NCI-H2029 (cell line): ENCODE measurements at regions not wholly inside any gene's neighbourhood (a gene's known extent, or its start where the extent isn't known, plus 50 kb on each side); places are given as distances from the start of the nearest gene placed in this dataset.
"Not testable (repeated sequence)": the region's sequence is repeated elsewhere in the genome, so short reads cannot be mapped to it uniquely, and the experiment has no call there.

Experiments used
- DNase-seq: peaks from one replicate; lab custom pipeline; 2025; lab: John Stamatoyannopoulos, UW

DNA sequence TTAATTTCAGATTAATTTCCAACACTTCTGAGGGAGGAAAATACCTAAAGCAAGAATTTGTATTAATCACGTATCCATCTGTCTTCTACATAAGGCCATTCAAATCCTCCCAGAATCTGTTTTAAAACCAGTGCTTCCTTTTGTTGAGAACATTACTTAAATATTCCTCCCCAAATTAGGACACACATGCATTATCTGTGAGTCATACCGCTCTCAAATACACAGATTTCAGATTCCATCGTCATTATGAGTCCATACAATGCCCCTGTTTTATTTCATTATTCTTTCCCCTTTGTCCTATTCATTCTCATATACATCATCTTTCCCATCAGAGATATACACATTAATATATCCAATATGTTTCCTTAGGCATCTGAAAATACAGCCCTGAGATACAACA is 57.3 kb upstream of the PRSS12 start:
- DNase-seq, result no peak

- no peak for DNase-seq
Observed at GRCh38 chr4:118417325-118417724, 64.5 kb upstream of the PRSS12 start.

- not testable (repeated sequence) for DNase-seq
Observed at GRCh38 chr4:118417800-118418199, 65.0 kb upstream of the PRSS12 start.

GRCh38 chr4:118418396-118418795 is 65.6 kb upstream of the PRSS12 start:
- not testable (repeated sequence) for DNase-seq

GRCh38 chr4:118419626-118420025 is 66.8 kb upstream of the PRSS12 start:
- not testable (repeated sequence) for DNase-seq

GRCh38 chr4:118424062-118424461 is 71.3 kb upstream of the PRSS12 start:
- DNase-seq, result peak; percentile 2

- not testable (repeated sequence) for DNase-seq
Observed at GRCh38 chr4:118428881-118429280, 76.1 kb upstream of the PRSS12 start.

GRCh38 chr4:118432359-118432758 is 79.6 kb upstream of the PRSS12 start:
- not testable (repeated sequence) for DNase-seq

DNA sequence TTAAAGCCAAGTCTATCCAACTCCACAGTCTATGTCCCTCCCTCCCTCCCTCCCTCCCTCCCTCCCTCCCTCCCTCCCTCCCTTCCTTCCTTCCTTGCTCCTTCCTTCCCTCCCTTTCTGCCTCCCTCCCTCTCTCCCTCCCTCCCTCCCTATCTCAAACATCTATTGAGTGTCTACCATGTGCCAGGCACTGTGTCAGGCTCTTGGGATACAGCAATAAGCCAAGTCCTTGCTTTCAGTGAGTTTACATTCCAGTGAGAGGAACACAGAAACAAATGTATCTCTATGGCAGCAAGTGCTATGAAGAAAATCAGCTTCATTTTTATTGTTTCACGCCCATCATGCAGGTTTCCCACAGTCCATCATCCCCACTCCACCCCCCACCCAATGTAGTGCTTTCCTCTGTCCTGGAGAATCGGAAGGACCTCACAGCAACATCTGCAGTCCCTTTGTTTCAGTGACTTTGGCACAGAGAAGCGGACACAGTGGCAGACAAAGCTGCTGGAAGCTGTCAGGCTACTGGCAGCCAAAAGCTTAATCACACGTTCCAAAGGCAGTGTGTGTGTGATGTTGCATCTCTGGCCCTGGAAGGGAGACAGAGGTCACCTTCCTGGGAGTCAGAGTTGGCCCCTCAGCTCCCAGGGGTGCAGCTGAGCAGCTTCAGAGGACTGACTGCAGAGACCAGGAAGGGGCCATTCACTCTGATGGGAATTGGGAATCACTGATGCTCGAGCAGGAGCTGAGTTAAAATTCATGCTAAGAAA is 81.0 kb upstream of the PRSS12 start:
- DNase-seq, result not testable (repeated sequence)

DNA sequence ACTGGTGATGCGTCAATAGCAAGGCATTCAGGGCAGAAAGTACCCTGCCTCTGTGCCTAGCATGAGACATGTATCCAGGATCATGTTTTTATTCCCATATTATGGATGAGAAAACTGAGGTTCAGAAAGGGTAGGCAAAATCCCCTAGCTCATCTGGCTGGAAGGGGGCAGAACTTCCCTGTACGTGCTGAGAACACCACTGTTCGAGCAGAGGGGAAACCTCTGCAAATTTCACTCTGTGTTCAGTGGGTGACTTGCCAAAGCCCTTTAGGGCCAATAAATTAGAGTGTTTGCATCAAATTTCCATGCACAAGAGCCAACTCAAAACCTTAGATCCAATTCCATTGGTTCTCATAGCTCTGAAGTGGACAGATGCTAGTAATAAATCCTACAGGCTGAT is 82.6 kb upstream of the PRSS12 start:
- not testable (repeated sequence) for DNase-seq

DNA sequence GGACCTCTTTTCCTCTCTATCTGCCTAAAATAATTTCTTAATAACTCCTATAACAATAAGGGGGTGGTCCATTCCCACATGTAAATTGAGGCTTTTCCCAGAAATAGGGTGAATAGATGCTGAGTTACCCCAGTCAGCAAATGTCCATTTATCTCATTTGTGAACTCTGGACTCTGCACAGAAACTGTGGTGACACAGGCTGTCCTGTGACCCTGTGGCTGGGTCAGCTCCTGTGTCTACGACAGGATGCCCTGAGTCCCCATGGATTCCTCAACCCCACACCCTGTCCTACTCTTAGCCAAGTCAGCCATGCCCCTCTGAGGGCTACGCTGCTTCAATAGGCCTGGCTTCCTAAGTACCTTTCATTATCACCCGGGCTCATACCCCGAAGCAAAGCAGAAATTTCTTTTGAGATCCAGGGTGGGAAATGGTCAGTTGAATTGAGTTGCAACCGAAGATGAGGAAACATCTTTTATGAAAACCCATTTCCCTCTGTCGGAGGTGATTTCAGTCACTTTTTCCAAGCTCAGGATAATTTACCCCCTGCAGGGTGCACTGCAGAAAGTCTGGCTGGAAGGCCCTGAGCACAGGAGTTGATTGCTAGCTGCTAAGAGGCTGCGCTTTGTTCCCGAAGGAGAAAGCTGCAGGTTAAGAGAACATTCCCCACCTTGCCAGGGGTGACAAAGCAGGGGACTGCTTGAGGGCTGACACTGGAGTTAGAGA is 89.5 kb upstream of the PRSS12 start:
- DNase-seq, result not testable (repeated sequence)

DNA sequence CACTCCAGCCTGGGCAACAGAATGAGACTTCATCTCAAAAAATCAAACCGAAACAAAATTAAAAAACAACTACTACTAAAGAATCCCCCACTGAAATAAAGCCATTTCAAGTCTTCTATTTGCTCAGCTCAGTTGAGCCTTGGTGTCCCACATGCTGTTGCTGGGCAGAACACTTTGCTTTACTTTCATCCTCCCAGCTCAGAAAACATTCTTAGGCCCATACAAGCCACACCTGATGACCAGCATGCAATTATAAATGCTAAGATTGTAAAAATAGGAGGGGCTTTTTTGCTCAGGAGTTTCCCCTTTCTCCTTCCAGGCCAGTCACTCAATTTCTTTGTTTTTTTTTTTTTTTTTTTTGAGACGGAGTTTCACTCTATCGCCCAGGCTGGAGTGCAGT is 94.6 kb upstream of the PRSS12 start:
- not testable (repeated sequence) for DNase-seq

DNA sequence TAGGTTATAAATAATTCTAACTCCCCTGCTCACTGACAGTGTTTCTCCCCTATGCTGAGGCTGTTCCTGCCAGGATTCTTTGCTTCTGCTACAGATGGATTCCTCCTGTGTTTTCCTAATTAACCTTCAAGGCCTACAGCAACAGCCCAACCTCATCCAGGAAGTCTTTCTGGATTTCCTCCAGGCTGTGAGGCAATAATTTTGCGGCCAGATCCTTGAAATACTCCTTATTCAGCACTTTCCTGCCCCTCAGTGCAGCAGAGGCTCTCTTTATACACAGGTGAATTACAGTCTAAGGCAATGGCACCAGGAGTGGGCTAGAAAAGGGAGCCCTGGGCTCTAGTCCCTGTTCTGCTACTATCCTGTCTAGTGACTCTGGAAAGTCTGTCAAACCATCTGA is 102.1 kb upstream of the PRSS12 start:
- not testable (repeated sequence) for DNase-seq

DNA sequence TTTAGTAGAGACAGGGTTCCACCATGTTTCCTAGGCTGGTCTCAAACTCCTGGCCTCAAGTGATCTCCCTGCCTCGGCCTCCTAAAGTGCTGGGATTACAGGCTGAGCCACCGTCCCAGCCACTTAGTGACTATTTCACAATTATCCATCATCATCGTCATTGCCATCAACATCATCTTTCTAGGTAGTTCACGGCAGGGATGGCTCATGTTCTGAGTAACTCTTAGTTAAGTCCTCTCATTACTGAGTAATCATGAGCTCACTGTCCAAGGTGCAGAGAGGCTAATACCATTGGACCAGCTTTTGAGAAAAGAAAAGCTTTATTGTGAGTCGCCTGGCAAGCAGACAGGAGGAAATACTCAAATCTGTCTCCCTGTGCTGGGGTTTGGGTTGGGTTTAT is 108.6 kb upstream of the PRSS12 start:
- not testable (repeated sequence) for DNase-seq

GRCh38 chr4:118465831-118466230 is 113.0 kb upstream of the PRSS12 start:
- not testable (repeated sequence) for DNase-seq

DNA sequence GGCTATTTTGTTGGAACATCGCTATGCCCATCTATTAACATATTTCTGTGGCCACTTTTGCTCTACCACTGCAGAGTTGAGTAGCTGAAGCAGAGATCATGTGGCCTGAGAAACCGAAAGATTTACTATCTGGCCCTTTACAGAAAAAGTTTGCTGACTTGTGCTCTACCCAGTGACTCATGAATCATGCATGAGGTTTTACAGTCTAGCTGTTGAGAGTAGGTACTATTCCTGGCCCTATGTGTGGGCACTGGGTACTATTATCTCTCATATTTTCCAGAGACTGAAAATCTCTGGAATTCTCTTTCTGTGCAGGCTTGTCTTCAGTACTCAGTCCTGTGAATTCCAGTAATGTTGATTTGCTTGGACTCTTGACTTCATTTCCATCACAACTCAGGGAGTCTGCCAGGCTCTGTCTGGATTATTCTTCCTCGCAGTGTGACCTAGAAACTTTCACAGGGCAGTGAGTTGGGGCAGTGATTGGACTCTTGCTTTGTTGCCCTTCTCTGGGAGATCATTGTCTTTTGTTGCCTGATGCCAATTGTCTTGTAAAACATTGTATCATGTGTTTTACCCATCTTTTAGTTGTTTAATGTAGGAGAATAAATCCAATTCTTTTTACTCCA is 121.3 kb upstream of the PRSS12 start:
- DNase-seq, result not testable (repeated sequence)

GRCh38 chr4:118474771-118475170 is 122.0 kb upstream of the PRSS12 start:
- DNase-seq, result not testable (repeated sequence)

GRCh38 chr4:118475901-118476300 is 123.1 kb upstream of the PRSS12 start:
- not testable (repeated sequence) for DNase-seq

GRCh38 chr4:118477826-118478225 is 125.0 kb upstream of the PRSS12 start:
- not testable (repeated sequence) for DNase-seq

GRCh38 chr4:118485801-118486314 is 133.1 kb upstream of the PRSS12 start:
- not testable (repeated sequence) for DNase-seq

- DNase-seq, result not testable (repeated sequence)
Observed at GRCh38 chr4:118492963-118493362, 140.2 kb upstream of the PRSS12 start.

- not testable (repeated sequence) for DNase-seq
Observed at GRCh38 chr4:118494437-118494836, 141.6 kb upstream of the PRSS12 start.
